A549 (cell line): ENCODE measurements at regions not wholly inside any gene's neighbourhood (a gene's known extent, or its start where the extent isn't known, plus 50 kb on each side); places are given as distances from the start of the nearest gene placed in this dataset.

Experiments used
- CEBPB ChIP-seq, 2 experiments: fragments of >200 bp in 1 of 2; sonication (Bioruptor Twin) in 1 of 2; formaldehyde crosslinking in 1 of 2; IDR thresholded peaks; 2 replicates each; pipeline ENCODE4 v1.6.1; 2012 to 2016
- CHD2 ChIP-seq: fragments of 150-350 bp; IDR thresholded peaks from 2 replicates; pipeline ENCODE4 v1.6.1; 2014; ENCODE audit warnings: low read length; ENCODE audit not compliant: partially characterized antibody
- CTCF ChIP-seq: fragments of >200 bp; sonication (Bioruptor Twin); formaldehyde crosslinking; IDR thresholded peaks from 3 replicates; pipeline ENCODE4 v1.5.1; 2016
- EP300 ChIP-seq, 2 experiments: fragments of >200 bp; sonication (Bioruptor Twin); formaldehyde crosslinking; IDR thresholded peaks; 2 replicates in 1 of 2; 3 replicates in 1 of 2; pipeline ENCODE4 v1.6.1; 2016 to 2017
- MAZ ChIP-seq: fragments of 150-350 bp; IDR thresholded peaks from 2 replicates; pipeline ENCODE4 v1.6.1; 2014; ENCODE audit warnings: antibody characterized with exemption, low read depth, low read length, borderline replicate concordance
- POLR2A ChIP-seq: IDR thresholded peaks from 2 replicates; pipeline ENCODE4 v1.6.1; 2012; ENCODE audit warnings: mild to moderate bottlenecking, low read length
- RAD21 ChIP-seq, 2 experiments: fragments of >200 bp in 1 of 2; sonication (Bioruptor Twin) in 1 of 2; formaldehyde crosslinking in 1 of 2; IDR thresholded peaks in 1 of 2; conservative IDR thresholded peaks in 1 of 2; 2 replicates in 1 of 2; 3 replicates in 1 of 2; pipeline ENCODE4 v1.6.1; 2012 to 2018; ENCODE audit warnings: inconsistent platforms in 1 of 2
- RCOR1 ChIP-seq: fragments of 150-350 bp; IDR thresholded peaks from 2 replicates; pipeline ENCODE4 v1.6.1; 2014; ENCODE audit warnings: antibody characterized with exemption, low read length, low read depth
- RFX5 ChIP-seq: fragments of 450-650 bp; IDR thresholded peaks from 2 replicates; pipeline ENCODE4 v1.7.1; 2014; ENCODE audit warnings: antibody characterized with exemption, mild to moderate bottlenecking, moderate library complexity
- USF2 ChIP-seq: fragments of 450-650 bp; IDR thresholded peaks from 2 replicates; pipeline ENCODE4 v1.6.1; 2014; ENCODE audit warnings: antibody characterized with exemption
- ZC3H11A ChIP-seq: fragments of 450-650 bp; IDR thresholded peaks from 2 replicates; pipeline ENCODE4 v1.6.1; 2014; ENCODE audit warnings: antibody characterized with exemption, mild to moderate bottlenecking
- TF ChIP-seq, protein P1 (sequence below): fragments of 250-450 bp; sonication (Bioruptor Pico); IDR thresholded peaks from 2 replicates; pipeline ENCODE4 v1.5.0; 2020; ENCODE audit warnings: low read depth, mild to moderate bottlenecking, moderate library complexity
- TF ChIP-seq, protein P2 (sequence below): IDR thresholded peaks from 2 replicates; pipeline ENCODE4 v1.6.1; 2012

DNA sequence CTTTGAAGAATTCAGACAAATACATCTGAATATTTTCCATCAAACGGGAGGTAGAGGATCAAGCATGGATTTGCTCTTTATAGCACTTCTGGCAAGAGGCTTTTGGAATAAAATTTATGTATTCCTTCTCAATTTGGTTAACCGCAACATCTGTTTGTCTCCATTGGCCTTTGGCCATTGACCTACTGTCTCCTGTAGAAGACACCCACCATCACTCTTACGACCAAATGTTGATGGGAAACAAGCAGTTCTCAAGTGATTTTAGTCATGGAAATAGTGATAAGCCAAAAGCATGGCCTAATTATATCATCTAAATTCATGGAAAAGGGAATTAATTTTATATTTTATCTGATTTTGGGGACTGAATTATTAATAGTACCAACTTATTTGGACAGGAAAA is 591.9 kb downstream of the CD109 start:
- TF ChIP-seq CHD2 = no peak
- no peak for TF ChIP-seq EP300 (IDR thresholded peaks at IDR 0.05)
- TF ChIP-seq CTCF = no peak
- TF ChIP-seq, protein P1, sequence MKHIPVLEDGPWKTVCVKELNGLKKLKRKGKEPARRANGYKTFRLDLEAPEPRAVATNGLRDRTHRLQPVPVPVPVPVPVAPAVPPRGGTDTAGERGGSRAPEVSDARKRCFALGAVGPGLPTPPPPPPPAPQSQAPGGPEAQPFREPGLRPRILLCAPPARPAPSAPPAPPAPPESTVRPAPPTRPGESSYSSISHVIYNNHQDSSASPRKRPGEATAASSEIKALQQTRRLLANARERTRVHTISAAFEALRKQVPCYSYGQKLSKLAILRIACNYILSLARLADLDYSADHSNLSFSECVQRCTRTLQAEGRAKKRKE = no peak
- no peak for TF ChIP-seq POLR2A
- no peak for TF ChIP-seq MAZ
- TF ChIP-seq, protein P2, sequence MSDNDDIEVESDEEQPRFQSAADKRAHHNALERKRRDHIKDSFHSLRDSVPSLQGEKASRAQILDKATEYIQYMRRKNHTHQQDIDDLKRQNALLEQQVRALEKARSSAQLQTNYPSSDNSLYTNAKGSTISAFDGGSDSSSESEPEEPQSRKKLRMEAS = no peak
- TF ChIP-seq RCOR1 = no peak
- TF ChIP-seq ZC3H11A = no peak
- no peak for TF ChIP-seq USF2
- no peak for TF ChIP-seq RAD21 (conservative IDR thresholded peaks at IDR 0.05 in 1 of 2, IDR thresholded peaks at IDR 0.05 in 1 of 2)
- no peak for TF ChIP-seq RFX5
- TF ChIP-seq CEBPB (IDR thresholded peaks at IDR 0.05) = no peak
